Fibroblast of lung (primary cell): ENCODE measurements at regions not wholly inside any gene's neighbourhood (a gene's known extent, or its start where the extent isn't known, plus 50 kb on each side); places are given as distances from the start of the nearest gene placed in this dataset.

Source experiments
- DNase-seq, 2 donors: peaks; one replicate each; pipeline versions ENCODE4 v3.0.0 to v3.0.0-alpha.2; 2010; ENCODE audit warnings: low read depth in 2 of 2
- H2AFZ ChIP-seq: 2 replicates; pipeline ENCODE4 v1.5.1; 2012; ENCODE audit warnings: low read length, control low read depth, inconsistent platforms
- H3K27ac ChIP-seq: 2 replicates; pipeline ENCODE4 v1.5.1; 2011; ENCODE audit warnings: low read length, control low read depth; ENCODE audit not compliant: insufficient read depth
- H3K27me3 ChIP-seq: 2 replicates; pipeline ENCODE4 v1.5.1; 2011; ENCODE audit warnings: mild to moderate bottlenecking, low read length; ENCODE audit not compliant: control insufficient read depth, insufficient read depth
- H3K36me3 ChIP-seq: 2 replicates; pipeline ENCODE4 v1.5.1; 2011; ENCODE audit warnings: low read length; ENCODE audit not compliant: control insufficient read depth, insufficient read depth
- H3K4me1 ChIP-seq: 2 replicates; pipeline ENCODE4 v1.5.1; 2011; ENCODE audit warnings: low read length; ENCODE audit not compliant: control insufficient read depth, insufficient read depth; ENCODE audit errors: extremely low read depth
- H3K4me2 ChIP-seq: 2 replicates; pipeline ENCODE4 v1.5.1; 2011; ENCODE audit warnings: low read length, control low read depth; ENCODE audit not compliant: insufficient read depth; ENCODE audit errors: extremely low read depth
- H3K4me3 ChIP-seq, 4 experiments: fragments of 200-600 bp in 1 of 4; sonication (generic) in 1 of 4; replicated peaks in 1 of 4; 2 replicates each; pipeline ENCODE4 v1.5.1; 2011 to 2016; ENCODE audit warnings: low read length in 4 of 4, low read depth in 3 of 4, mild to moderate bottlenecking in 3 of 4, control low read depth in 2 of 4, inconsistent platforms in 1 of 4, mixed read lengths in 1 of 4; ENCODE audit not compliant: insufficient read depth in 1 of 4; ENCODE audit errors: control extremely low read depth in 1 of 4
- H3K79me2 ChIP-seq: 2 replicates; pipeline ENCODE4 v1.5.1; 2012; ENCODE audit warnings: mild to moderate bottlenecking, low read length, inconsistent platforms; ENCODE audit not compliant: control insufficient read depth, insufficient read depth
- H3K9ac ChIP-seq: 2 replicates; pipeline ENCODE4 v1.5.1; 2011; ENCODE audit warnings: mild to moderate bottlenecking, low read length, control low read depth; ENCODE audit not compliant: insufficient read depth
- H3K9me3 ChIP-seq: 2 replicates; pipeline ENCODE4 v1.5.1; 2012; ENCODE audit warnings: low read depth, low read length; ENCODE audit not compliant: control insufficient read depth, insufficient read depth
- H4K20me1 ChIP-seq: 2 replicates; pipeline ENCODE4 v1.5.1; 2011; ENCODE audit warnings: low read length; ENCODE audit not compliant: control insufficient read depth, insufficient read depth; ENCODE audit errors: extremely low read depth
- CTCF ChIP-seq, 2 donors: IDR thresholded peaks in 1 of 2; conservative IDR thresholded peaks in 1 of 2; 1 replicate in 1 of 2; 2 replicates in 1 of 2; pipeline ENCODE4 v1.5.1; 2011 to 2012; ENCODE audit warnings: low read length in 2 of 2, control low read depth in 1 of 2, inconsistent platforms in 1 of 2, low read depth in 1 of 2, mild to moderate bottlenecking in 1 of 2
- EZH2 ChIP-seq: IDR thresholded peaks from 2 replicates; pipeline ENCODE4 v1.5.1; 2012; ENCODE audit warnings: low read length, control low read depth, mild to moderate bottlenecking; ENCODE audit errors: missing control alignments

- Histone ChIP-seq H3K27me3 (no peaks in the 10 kb centered on the region), H3K4me1 (no peaks in the 10 kb centered on the region), H3K4me2 (no peak overlapping the region), H3K9ac (no peak overlapping the region), H3K79me2 (no peaks in the 10 kb centered on the region), H3K9me3 (no peaks in the 10 kb centered on the region), H3K36me3 (no peaks in the 10 kb centered on the region), H2AFZ (no peak overlapping the region), H3K27ac (no peak overlapping the region), H4K20me1 (no peaks in the 10 kb centered on the region), H3K4me3 (no peak overlapping the region)
- no peak for TF ChIP-seq CTCF (conservative IDR thresholded peaks at IDR 0.05 in 1 of 2, IDR thresholded peaks at IDR 0.05 in 1 of 2; ENCODE audit: low read depth in 1 of 2, low read length in 2 of 2)
- TF ChIP-seq EZH2 = no peak
- no peak for DNase-seq
Observed at GRCh38 chr5:121027636-121028035, 563.5 kb downstream of the PRR16 start.

GRCh38 chr5:121029536-121030245 lies 565.6 kb downstream of the PRR16 start:
- no peak overlapping the region for H2AFZ ChIP-seq

GRCh38 chr5:121031491-121031890 lies 567.4 kb downstream of the PRR16 start:
- Histone ChIP-seq H3K4me2 (no peak overlapping the region), H3K4me1 (no peaks in the 10 kb centered on the region), H3K27ac (no peak overlapping the region), H3K36me3 (no peaks in the 10 kb centered on the region), H3K79me2 (no peaks in the 10 kb centered on the region), H4K20me1 (no peaks in the 10 kb centered on the region), H3K4me3 (no peak overlapping the region), H3K27me3 (no peaks in the 10 kb centered on the region), H3K9ac (no peak overlapping the region), H2AFZ (no peak overlapping the region), H3K9me3 (no peaks in the 10 kb centered on the region)
- no peak for TF ChIP-seq CTCF (conservative IDR thresholded peaks at IDR 0.05 in 1 of 2, IDR thresholded peaks at IDR 0.05 in 1 of 2; ENCODE audit: low read depth in 1 of 2, low read length in 2 of 2)
- TF ChIP-seq EZH2 = no peak
- peak; percentile 5 to 49 for DNase-seq

More at GRCh38 chr5:121029536-121030245, 565.6 kb downstream of the PRR16 start:
- TF ChIP-seq CTCF (conservative IDR thresholded peaks at IDR 0.05 in 1 of 2, IDR thresholded peaks at IDR 0.05 in 1 of 2; ENCODE audit: low read depth in 1 of 2, low read length in 2 of 2) (no peak), EZH2 (no peak)
- Histone ChIP-seq H3K27me3 (no peaks in the 10 kb centered on the region), H3K4me3 (no peak overlapping the region), H3K4me1 (no peaks in the 10 kb centered on the region), H3K9me3 (no peaks in the 10 kb centered on the region), H3K79me2 (no peaks in the 10 kb centered on the region), H3K27ac (no peak overlapping the region), H3K36me3 (no peaks in the 10 kb centered on the region), H3K9ac (no peak overlapping the region), H4K20me1 (no peaks in the 10 kb centered on the region), H3K4me2 (no peak overlapping the region)
- peak in 1 of 2 donors; percentile 57 for DNase-seq
